GM18519 (cell line): ENCODE measurements at regions not wholly inside any gene's neighbourhood (a gene's known extent, or its start where the extent isn't known, plus 50 kb on each side); places are given as distances from the start of the nearest gene placed in this dataset.
"Not testable (repeated sequence)": the region's sequence is repeated elsewhere in the genome, so short reads cannot be mapped to it uniquely, and the experiment has no call there.

ENCODE experiments used
- ATAC-seq: cut with Tn5 transposase; IDR thresholded peaks from one replicate; pipeline ENCODE4 v1.9.1; 2021; ENCODE audit warnings: mild to moderate bottlenecking, moderate library complexity; ENCODE audit not compliant: unreplicated experiment, low FRiP score

DNA sequence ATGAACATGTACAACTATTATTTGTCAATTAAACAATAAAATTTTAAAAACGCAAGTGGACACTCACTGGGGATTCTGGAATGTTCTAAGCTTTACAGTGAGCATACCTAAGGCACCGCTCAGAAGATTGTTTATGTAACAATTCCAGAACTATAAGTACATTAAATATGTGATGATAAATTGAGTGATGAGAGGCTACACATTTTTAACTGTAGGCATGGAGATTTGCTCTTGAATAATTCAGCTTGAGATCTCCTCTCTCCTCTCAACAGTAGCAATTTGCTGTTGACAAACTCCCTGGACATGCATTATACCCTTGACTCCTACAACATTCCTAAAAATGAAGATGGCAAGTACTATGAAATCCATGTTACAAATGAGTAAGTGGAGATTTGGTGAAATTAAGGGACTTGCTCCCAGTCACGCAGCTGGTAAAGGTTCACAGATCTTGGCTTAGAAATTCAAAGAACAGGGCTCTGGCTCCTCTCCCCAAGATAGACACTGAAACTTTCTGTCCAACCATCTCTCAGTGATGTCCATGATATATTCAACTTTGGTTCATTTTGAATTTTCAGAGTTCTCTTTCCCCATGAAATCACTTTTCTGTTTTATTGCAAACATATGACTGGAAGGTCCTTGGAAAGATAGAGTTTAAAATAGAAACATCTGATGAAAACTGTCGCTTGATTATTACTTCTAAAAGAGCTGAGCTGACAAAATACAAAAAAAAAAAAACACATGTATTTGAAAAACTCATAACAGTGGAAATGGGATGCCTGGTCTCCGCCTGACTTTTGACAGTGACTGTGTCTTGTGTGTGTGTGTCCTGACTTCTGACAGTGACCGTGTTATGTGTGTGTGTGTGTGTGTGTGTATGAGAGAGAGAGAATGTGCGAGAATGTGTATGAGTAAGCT, 488.3 kb downstream of the TNS3 start:
- ATAC-seq, result no peak

DNA sequence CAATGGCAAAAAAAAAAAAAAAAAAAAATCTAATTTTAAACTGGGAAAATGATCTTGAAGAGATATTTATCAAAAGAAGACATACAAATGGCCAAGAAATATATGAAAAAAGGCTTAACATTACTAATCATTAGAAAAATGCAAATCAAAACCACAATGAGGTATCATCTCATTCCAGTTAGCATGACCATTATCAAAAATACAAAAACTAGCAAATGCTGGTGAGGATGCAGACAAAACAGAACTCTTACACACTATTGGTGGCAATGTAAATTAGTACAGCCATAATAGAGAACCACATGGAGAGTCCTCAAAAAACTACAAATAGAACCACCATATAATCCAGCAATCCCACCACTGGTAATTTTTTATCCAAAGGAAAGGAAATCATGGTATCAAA, 489.6 kb downstream of the TNS3 start:
- no peak for ATAC-seq

DNA sequence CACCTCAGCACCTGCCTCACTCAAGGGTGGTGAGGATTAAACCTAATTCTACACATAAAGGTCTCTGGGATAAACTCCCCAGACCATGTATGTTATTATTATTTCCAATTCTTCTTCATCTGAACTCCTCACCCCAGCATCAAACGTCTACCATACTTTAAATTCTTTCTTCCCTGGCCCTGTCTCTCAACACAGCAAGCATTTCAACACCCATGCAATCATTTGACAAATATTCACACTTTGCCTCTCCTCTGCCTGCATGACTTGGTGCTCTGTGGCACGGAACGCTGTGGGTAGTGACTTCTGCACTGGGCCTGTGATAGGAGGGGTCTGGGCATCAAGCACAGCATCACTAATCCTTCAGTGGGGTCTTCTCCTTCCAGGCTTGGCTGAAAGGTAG, 490.8 kb downstream of the TNS3 start:
- ATAC-seq, result no peak

DNA sequence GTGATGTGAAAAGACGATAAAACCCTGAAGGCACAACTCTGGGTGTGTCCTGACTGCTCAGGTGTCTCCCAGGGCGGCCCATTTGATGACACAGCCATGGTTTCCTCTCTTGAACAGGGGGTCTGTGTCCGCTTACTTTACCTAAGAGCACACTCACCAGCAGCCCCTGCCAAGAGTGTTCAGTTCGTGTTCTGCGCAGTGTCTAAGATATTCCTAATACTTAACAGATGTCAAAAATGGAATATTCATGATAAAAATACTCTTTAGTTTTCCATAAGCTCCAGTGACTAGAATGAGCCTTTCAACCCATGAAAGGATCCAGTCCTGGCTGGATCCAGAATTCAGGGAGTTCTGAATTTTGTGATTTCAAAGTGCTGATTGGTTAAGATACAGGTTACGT, 492.4 kb downstream of the TNS3 start:
- no peak for ATAC-seq

DNA sequence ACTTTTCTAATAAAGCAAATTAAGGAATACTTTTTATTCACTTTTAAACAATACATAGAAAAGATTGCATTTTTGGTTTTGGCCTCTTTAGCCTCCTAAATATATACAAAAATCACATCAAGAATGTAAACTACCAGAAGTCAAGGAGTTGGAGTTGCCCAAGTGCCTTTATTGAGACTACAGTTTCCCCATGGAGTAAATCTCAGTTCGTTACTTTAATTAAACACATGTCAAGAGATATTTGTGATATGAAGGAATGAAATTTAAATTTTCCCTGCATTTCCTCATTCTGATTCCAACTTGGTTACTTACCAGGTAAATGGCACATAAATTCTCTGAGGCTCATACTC, 492.9 kb downstream of the TNS3 start:
- ATAC-seq, result no peak

DNA sequence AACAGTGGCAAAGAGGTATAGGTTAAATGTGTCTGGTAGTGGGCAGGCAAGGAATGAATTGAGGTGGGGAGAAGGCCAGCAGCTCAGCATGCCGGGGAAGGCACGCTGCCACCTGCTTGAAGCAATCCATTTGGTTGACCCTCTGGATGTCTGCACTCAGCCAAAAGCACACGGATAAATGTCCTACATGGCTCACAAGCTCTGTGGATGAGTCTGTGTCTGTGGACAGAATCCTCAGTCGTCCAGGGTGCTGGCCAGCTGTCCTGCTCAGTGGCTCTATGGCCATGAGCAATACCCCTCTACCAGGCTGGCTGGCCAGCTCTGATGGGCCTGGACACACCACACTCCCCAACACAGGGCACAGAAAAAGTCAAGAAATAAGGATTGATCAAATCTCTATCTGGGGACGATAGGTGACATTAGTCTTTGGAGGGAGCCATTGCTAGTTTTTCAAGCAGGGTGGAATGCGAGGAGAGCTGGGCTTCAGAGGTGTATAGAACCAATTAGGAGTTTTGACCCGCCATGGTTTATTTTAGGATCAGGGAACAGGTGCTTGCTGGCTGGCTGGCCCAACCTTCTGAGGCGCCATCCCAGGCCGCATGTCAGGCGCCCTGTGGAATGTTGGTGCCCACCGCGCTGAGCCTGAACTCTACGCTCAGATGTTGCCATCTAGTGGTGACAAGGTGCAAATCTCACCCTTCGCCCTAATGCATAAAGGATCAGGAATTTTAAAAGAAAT, 493.4 kb downstream of the TNS3 start:
- no peak for ATAC-seq

DNA sequence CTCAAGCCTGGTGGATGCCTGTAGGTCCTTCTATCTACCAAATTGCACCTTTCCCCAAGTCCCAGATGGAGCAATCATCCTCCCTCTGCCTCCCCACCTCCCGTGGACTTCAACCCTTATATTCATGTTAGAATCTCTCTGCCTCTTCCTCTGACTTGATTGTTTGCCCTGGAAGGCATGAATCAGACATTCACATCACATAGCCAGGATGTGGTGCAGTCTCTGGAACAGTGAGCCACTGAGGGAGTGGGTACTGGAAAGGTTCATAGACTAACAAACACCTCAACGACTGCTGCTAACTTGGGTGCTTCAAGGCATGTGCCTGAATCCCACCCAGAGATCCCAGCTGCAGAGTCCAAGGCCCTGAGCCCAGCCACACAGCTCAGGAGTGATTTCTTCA, 494.0 kb downstream of the TNS3 start:
- no peak for ATAC-seq

DNA sequence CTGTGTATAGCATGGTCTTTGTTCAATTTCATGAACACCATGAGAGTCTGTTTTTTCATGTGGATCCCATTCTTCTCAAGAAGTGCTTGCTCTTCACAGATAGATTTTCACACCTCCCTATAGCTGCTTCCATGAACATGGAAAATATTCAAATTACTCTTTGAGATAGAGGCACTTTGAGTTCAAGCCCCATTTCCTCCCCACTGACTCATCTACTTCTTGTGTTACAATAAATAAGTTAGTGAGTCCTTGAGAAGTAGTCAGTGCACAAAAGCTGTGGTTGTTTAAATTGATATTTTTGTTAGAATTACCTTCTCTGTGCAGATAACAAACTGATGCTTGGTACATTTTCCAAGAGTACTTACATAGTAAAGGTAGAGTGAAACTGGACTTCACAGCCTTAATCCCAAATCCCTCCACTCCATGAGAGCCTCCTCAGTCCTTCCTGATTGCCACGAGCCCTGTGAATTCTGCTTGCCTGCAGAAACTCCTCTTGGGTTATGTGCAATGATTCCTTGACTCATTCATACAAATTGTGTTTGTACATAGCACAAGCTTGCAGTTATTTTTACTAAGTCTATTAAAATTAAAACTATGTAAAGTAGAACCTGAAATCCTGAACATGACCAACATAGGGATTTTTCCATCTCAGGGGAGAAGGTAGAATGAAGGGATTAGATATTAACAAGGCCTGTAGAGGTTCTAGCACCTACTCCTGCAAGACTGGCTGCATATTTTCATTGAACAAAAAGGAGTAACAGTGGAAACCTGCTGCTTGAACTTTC, 496.2 kb downstream of the TNS3 start:
- ATAC-seq, result no peak

DNA sequence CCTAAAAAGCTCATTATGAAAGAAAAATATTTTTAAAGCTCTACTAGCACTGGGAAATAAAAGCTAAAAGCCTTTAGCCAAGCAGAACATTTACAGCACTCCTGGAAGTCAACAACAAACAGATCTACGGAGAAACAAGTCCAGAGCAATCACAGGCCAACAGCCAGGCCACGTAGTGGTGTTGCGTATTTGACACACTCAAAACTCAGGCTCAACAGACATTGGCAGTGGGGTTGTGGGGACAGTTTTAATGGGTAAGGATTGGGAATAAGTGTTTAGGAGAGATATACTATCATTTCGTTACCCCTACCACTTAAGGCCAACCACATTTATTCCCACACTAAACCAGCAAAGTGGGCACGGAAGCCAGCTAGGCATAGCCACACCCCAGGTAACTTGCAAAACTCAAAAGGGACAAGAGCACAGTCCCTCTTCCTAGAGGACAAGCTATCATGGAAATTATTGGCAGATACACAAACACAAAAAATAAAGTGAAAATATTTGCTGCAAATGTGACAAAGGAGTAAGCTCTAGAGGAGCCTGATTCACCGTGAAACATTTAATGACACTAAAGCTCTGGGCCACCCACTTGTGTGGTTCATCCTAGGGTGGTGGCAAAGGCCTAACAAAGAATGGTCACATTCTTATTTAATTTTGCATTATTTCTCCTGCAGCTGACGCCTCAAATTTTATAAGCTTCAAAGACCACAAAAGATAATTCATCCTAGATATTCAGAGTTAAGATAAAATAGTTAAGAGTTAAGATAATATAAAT, 498.2 kb downstream of the TNS3 start:
- no peak for ATAC-seq

DNA sequence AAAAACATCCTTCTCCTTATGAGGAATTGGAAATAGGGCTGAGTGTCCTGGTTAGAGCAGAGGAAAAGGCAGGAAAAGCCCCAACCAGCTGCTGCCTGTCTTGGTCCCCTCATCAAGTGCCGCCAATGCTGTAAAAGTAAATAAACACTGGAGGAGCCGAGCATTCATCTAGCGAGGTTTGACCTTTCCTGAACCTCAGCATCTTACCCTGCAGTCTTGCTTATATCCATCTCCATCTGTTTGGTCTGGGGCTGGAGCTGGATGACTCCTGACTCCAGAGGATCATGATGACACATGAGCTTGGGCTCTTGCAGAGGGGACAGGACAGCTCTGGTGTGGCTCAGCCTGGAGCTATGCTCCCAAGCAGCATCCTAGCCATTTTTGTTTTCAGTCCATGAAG, 501.1 kb downstream of the TNS3 start:
- no peak for ATAC-seq

DNA sequence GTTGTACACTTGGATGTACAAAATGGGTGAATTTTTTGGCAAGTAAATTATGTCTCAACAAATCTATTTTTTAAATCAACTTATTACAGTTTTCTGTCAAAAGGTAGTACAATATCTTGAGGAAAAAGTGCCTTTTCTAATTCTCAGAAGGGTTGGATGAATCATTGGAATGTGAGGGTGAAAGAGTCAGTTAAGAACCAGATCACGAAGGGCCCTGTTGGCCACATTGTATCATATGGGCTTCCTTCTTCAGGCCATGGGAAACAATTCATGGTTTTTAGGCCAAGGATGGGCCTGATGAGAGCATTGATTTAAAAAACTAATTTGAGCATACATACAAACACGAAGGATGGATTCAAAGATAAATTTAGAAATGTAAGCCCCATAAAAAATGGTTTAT, 503.7 kb downstream of the TNS3 start:
- ATAC-seq, result no peak

DNA sequence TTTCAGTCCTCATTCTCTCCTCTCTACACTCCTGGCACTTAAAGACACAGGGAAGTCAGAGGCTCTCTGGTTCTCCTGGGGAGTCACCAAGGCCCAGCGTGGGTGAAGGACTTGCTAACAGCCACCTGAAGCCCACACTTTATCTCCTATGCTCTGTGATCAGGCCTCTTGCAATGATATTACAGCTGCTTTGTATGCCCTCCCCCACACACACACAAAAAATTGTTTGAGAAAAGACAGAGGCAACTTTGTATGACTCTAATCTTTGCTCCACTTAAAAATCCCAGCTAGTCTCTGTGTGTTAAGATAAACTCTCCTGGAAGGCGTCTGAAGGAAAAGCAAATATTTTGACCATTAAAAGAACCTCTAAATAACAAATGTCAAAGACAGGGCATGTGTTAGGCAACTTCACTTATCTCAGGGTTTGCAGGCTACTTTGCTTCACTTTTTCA, 507.2 kb downstream of the TNS3 start:
- no peak for ATAC-seq

DNA sequence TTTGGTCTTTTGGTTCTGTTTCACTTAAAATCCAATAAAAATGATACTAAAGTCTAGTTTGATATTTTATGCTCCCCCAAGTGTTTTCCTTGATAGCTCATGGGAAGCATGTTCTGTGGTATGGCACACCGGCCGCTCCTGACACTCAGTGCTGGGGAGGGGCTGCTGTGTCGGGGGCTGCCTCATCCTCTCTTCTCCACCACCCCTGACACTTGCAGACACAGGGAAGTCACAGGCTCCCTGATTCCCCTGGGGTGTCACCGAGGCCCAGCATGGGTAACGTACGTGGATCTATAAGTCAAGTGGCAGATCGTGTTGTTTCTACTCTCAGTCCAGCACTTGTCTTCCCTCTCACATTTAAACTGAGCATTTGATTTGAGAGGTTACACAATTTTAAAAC, 508.6 kb downstream of the TNS3 start:
- no peak for ATAC-seq

DNA sequence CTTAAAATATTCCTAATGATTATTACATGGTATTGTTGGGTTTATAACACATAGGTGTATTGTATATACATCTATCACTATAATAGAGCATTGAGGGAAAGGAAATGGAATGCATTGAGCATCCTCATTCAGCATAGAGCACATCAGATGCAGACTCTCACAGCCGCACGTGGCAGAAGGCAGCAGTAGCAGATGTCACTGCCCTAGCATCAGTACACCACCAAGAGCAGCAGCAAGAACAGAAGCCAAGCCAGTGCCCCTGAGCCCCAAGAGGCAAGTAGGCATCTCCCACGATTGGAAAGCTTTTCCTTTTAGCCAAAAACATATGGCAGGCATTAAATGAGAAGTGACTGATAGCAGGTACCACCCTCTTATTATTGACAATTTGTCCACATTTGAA, 510.0 kb downstream of the TNS3 start:
- no peak for ATAC-seq

DNA sequence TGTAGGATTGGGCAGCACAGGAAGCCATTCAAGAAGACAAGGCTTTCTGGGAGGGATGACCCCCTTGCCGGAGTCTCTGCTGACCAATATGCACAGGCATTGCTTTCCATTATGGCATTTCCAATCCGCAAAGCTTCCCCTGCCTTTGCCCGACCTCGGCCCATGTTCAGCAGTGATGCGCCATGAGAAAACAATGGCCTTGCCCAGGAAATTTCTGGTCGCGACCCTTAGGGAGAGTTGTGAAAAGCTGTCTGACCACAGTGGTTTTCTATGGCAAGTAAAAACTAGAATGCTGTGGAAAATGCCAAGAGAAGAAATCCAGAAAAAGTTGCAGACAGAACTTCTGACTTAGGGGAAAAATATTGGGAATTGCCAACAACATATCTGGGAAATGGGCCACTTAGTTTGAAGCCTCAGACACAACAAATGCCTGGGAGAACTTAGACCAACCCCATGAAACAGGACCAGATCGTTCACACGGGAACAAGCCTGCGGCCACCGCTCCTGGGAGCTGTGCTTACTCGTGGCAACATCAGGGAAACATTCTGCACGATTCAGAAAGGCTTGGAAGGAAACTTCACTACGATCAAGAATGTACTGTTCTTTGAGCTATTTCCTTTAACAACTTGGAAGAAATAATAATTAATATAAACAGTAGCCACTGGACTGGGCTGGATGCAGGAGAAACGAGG, 512.4 kb downstream of the TNS3 start:
- no peak for ATAC-seq

DNA sequence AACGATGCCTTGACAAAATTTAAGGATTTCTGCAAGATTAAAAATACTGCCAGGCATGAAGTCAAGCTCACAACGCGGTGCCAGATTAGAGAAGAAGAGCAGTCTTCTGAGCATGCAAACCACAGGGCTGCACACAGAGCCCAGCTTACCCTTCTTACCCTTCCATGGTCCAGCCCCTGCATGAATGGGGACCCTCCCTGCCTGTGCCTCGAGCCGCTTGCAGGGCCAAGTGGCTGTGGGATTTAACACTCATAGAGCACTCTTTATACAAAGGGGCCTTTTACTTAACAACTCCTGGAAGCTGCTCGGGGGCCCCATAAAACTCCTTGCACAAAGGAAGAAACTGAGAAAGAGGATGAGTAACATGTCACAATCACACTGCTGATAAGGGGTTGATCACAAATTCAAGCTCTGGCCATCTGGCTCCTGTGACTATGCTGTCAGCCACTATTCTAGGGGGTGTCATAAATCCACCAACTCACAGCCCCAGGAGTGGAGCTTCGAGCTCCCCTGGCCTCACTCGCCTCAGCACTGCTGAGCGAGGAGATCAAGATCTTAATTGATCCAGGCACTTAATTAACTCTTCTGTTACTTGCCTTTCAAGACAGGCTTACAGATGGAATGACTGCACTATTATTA, 514.8 kb downstream of the TNS3 start:
- ATAC-seq, result no peak

DNA sequence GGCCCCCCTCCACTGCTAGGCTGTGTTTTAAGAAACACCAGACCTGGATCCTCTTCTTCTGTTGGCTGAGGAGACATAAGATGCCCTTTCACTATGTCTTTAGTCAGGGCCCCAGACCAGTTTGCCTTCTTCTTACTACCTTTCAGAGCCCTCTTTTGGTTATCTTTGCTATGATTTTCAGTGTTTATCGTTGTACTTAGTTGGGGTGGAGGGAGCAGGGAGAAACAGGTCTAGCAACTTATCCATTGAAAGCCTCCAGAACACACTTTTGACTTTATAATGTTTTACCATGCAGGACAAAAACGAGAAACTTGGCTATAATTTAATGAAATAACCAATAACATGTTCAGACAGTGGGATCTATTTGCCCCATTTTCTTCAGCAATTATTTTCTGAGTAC, 525.2 kb downstream of the TNS3 start:
- ATAC-seq, result no peak

DNA sequence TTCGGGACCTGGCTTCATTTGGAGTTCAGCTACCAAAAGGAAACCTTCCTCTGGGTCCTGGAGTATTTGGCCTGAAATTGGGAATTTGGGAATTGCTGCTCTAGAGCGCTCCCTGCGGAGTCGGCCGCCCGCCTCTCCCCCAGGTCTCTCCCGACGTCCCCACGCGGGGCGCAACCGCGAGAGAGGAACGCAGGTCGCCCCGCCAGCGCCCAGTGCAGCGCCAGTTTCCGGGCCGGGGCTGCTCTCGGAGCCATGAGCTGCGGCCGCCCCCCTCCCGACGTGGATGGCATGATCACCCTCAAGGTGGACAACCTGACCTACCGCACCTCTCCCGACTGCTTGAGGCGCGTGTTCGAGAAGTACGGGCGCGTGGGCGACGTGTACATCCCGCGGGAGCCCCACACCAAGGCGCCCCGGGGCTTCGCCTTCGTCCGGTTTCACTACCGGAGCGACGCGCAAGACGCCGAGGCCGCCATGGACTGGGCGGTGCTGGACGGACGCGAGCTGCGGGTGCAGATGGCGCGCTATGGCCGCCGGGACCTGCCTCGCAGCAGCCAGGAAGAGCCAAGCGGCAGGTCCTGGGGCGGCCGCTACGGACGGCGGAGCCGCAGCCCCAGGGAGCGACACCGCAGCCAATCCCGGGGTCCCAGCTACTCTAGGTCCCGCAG, 529.2 kb downstream of the TNS3 start:
- not testable (repeated sequence) for ATAC-seq

DNA sequence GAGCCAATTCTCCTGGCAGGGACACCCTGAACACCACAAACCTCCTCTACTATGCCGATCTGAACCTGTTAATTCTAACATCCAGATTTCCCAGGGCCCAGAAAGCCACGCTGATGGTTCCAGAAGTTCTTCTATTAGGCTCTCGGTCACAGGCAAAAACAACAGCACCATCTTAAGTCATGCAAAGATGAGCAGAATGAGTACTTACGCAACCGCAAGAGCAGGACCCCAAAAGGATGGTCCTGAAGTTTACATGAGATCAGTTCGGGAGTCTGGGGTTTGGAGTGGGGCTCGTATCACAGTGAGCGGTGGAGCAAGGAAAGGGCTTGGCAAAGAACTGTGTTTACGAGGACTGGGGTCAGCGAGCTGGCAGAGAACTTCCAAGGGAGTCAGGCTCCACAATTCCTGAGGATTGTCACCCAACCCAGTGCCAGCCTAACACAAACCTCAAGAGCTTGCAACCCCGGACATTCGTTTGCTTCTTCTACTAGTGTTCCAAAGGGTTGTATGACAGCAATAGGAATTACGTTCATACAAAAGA, 532.6 kb downstream of the TNS3 start:
- ATAC-seq, result no peak
